NCI-H2171 (cell line): ENCODE measurements at regions not wholly inside any gene's neighbourhood (a gene's known extent, or its start where the extent isn't known, plus 50 kb on each side); places are given as distances from the start of the nearest gene placed in this dataset.

ENCODE experiments used
- DNase-seq: peaks from one replicate; lab custom pipeline; 2025; lab: John Stamatoyannopoulos, UW

DNA sequence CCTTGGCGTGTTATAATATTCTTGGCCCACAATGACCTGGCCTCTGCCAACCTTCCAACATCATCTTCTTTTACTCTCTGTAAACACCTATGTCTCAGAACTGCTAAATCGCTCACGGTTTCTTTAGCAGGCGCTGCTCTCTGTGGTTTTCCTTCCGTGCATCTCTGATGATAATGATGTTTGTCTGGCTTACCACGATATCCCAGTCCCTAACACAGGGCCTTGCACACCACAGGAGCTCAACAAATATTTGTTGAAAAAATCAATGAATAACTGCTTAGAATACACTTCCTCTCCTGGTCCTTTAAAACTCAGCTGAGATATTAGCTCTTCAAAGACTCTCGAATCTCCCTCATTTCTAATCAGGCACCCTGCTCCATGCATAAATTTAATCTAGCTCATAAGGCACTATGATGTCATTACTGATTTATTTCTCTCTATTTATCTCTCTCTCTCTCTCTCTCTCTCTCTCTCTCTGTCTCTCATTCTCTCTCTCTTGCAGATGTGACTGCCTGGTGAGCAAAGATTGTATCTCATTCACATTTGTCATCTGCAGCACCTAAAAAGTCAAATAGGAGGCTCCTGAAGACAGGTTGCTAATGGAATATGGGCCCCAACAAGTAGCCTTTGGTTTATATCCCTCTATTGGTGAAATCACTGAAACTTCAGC lies 206.4 kb downstream of the NHLRC3 start:
- no peak for DNase-seq

- no peak for DNase-seq
These were observed 207.4 kb downstream of the NHLRC3 start for GRCh38 chr13:39245688-39246087.

DNA sequence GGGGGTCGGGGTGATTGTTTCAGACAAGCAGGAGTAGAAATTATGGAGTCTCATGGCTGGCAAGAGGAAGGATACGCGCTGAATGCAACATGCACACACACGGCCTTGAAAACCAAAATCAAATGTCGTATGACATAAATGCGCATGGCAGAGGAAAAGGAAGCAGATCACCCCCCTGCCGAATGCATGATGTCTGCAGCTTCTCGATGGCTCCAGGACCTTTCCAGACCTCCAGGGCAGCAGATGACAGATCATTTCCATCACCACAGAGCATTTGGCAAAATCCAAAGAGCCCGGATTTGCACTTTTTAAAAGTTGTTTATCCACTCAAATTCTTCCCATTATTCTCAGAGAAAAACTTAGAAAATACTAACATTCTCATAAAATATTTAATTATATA lies 211.7 kb downstream of the NHLRC3 start:
- no peak for DNase-seq

GRCh38 chr13:39250440-39250839 lies 212.2 kb downstream of the NHLRC3 start:
- DNase-seq = no peak

- no peak for DNase-seq
These were observed 213.1 kb downstream of the NHLRC3 start for GRCh38 chr13:39251340-39251739.

GRCh38 chr13:39253774-39254173 lies 215.5 kb downstream of the NHLRC3 start:
- DNase-seq = no peak

- no peak for DNase-seq
These were observed 216.3 kb downstream of the NHLRC3 start for GRCh38 chr13:39254601-39255000.

- no peak for DNase-seq
These were observed 219.4 kb downstream of the NHLRC3 start for GRCh38 chr13:39257642-39258041.

DNA sequence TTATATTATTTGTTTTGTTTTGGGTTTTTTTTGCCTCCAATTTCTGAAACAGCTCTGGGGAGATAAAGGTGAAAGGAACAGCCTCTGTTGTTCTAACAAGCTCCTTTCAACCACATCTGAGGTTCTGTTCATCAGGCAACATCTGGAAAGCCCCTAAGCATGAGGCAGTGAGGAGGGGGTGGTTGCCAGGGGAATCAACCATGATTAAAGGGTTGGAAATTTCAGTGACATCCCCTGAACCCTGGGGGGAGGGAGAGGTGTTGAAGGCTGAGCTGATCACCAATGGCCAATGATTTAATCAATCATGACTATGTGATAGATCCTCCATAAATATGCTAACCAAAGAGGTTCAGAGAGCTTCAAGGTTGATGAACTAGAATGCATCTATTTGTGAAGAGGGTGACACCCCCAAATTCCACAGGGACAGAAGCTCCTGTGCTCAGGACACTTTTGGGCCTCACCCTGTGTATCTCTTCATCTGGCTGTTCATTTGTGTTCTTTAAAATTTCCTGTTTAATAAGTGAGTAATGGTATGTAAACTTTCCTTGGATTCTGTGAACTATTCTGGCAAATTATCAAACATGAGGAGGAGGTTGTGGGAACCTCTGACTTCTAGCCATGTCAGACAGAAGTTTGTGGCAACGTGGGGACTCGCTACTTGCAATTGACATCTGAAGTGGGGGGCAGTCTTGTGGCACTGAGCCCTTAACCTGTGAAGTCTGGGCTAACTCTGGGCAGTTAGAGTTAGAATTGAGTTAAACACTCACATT lies 221.3 kb downstream of the NHLRC3 start:
- no peak for DNase-seq

GRCh38 chr13:39263033-39263432 lies 224.8 kb downstream of the NHLRC3 start:
- DNase-seq = no peak

GRCh38 chr13:39263531-39263930 lies 225.3 kb downstream of the NHLRC3 start:
- no peak for DNase-seq

- no peak for DNase-seq
These were observed 228.2 kb downstream of the NHLRC3 start for GRCh38 chr13:39266426-39266825.

DNA sequence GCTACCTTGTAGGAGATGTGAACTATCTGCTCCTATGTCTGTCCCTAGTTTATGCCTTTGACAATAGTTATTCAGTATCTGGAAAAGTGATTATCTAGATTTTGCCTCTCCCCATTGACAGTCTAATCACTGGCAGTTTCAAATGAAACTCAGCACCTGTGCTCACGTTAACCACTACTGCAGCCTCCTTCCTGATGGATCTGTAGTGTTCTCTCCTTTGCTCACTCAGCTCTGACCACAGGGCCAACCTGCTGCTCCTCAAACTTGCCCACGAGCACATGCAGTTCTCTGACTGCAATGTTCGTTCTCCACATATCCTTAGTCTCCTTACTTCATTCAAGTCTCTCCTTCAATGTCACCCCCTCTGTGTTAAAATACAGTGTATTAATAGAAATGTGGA lies 230.1 kb downstream of the NHLRC3 start:
- no peak for DNase-seq

DNA sequence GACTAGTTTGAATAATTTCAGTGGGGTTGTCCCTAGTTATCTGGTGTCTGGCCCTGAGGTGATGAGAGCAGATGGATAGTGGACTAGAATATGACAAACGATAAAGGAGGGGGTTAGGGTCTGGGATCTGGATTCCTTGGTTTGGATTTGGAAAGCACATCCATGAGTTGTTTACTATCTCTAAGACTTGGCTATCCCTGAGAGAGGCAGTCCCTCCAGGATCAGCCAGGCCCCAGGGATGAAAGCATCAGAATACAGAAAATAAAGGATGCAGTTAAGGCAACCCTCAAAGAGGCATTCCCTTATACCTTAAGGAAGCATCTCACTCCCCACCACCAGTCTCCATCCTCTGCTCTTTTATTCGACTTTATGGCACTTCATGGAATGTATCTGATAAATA lies 230.7 kb downstream of the NHLRC3 start:
- no peak for DNase-seq

DNA sequence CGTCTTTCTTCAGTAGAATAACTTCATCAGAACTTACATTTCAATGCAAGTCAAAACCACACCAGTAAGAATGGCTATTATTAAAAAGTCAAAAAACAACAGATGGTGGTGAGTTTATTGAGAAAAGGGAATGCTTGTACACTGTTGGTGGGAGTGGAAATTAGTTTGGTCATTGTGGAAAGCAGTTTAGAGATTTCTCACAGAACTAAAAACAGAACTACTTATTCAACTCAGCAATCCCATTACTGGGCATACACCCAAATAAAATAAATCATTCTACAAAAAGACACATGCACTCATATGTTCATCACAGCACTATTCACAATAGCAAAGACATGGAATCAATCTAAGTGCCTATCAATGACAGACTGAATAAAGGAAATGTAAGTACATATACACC lies 231.2 kb downstream of the NHLRC3 start:
- no peak for DNase-seq

GRCh38 chr13:39272994-39273393 lies 234.7 kb downstream of the NHLRC3 start:
- DNase-seq = no peak

GRCh38 chr13:39273953-39274738 lies 235.9 kb downstream of the NHLRC3 start:
- DNase-seq = no peak

GRCh38 chr13:39274739-39275325 lies 236.6 kb downstream of the NHLRC3 start:
- no peak for DNase-seq

GRCh38 chr13:39279077-39279476 lies 240.8 kb downstream of the NHLRC3 start:
- DNase-seq = no peak

GRCh38 chr13:39281539-39282150 lies 243.4 kb downstream of the NHLRC3 start:
- DNase-seq = no peak

DNA sequence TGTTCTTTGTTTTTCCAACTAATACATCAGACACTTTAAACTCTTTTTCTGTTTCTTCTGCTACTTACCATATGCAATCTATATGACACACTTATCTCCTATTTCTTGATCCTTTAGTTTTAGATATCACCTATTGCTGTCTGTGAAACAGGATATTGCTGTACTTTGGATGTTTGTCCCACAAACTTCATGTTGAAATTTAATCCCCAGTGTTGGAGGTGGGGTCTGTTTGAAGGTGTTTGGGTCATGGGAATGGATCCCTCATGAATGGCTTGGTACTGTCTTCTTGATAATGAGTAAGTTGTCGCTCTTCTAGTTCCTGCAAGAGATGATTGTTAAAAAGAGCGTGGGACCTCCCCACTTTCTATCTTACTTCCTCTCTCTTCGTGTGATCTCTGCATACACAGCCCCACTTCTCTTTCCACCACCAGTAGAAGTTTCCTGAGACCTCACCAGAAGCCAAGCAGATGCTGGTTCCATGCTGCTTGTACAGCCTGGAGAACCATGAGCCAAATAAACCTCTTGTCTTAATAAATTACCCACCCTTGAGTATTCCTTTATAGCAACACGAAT lies 244.2 kb downstream of the NHLRC3 start:
- no peak for DNase-seq

- DNase-seq = no peak
These were observed 244.8 kb downstream of the NHLRC3 start for GRCh38 chr13:39283072-39283471.
